ENCODE measurements at regions not wholly inside any gene's neighbourhood (a gene's known extent, or its start where the extent isn't known, plus 50 kb on each side); places are given as distances from the start of the nearest gene placed in this dataset.
"Not testable (repeated sequence)": the region's sequence is repeated elsewhere in the genome, so short reads cannot be mapped to it uniquely, and the experiment has no call there.

DNA sequence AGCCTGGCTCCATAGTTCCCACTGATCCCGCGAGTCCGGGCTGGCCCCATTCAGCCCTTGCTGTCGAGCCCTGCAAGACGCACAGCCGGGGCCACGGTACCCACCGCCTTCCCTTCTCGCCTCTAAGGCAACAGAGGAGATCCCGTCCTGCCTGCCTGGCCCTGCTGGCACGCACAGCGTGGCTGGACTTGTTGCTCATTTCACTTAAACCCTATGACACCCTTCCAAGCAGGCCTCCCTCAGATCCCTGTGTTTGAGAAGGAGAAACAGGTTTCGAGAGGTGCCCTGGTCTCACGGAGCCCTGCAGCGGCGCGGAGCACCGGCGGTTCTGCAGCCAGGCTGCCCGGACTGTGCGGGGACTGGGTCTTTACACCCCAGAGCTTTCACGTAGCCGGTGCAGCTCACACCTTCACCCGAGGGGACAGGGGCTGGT is 1048.4 kb downstream of the BRD1 start:
- FAIRE-seq (no peak), DNase-seq (ENCODE audit: insufficient read length, low spot score) (no peak)

DNA sequence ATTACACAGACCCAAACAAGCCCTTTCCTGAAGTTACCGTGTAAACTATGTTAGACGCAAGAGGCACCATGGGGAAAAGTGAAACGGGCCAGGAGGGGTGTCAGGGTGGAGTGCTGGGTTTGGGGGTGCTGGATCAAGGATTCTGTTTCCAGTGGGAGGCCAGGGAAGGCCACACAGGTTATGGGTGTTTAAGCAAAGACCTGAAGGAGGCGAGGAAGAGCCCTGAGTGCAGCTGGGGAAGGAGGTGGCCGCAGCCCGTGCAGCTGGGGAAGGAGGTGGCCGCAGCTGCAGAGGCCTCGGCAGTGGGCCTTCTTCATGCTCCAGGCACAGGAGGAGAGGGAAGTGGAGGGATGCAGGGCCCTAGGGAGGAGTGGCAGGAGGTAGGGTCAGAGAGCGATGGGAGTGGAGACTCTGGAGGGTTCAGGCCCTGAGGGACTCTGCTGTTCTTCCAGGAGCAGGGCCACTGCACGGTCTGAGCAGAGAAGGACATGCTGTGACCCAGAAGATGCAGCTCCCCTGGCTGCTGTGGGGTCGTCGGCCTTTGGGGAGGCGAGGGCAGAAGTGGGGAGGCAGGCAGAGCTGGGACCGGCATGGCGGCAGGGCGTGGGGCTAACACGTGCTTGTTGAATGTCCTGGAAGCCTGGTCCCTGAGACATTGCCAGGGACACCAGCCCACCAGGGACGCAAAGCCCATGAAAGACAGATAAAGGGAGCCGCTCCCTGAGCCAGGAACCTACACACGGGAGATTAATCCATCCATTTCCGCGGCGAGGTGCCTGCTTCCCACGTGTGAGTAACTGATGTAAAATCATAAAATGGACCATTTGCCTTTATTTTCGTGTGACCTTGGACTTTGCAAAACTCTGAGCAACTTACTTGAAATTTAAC is 1049.1 kb downstream of the BRD1 start:
- DNase-seq (ENCODE audit: insufficient read length, low spot score), result no peak
- no peak for FAIRE-seq

DNA sequence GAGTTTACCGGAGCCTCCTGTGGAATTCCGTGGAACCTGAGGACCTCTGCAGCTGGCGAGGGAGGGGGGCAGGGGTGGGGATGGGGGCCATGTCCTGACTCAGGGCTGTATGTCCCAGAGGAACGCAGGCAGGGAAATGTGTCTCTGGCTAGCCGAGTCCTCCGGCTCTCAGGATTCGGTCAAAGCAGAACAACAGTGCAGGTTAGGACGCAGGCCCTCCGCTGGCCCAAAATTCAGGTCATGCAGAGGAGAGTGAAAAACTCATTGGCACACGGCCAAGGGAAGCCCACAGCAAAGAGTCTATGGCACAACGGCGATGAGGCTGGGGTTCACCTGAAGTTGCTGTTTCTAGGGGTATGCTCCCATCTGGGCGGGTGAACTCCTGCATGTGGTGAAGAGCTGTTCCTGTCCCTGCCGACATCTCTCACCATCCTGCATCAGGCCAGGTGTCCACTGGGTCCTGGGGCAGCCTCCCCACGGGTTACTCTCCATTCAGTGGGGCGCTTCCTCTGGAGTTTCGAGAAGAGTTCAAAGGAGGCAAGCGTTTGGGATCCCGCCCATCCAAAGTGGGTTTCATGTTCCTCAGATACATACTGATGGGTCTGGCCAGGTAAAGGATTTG is 1055.3 kb downstream of the BRD1 start:
- no peak for FAIRE-seq

DNA sequence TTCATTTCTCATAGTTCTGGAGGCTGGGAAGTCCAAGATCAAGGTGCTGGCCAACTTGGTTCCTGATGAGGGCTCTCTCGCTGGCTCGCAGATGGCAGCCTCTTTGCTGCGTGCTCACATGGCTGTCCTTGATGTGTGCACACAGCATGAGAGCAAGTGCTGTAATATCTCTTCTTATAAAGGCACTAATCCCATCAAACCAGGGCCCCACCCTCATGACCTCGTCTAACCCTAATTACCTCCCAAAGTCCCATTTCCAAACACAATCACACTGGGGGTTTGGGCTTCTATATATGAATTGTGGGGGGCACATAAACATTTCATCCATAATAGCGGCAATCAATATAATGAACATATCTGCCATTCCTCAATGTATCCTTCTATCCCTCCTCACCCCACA is 1062.1 kb downstream of the BRD1 start:
- no peak for DNase-seq (ENCODE audit: insufficient read length, low spot score)
- FAIRE-seq, result no peak

More for the DNA sequence above, 1055.3 kb downstream of the BRD1 start:
- DNase-seq (ENCODE audit: insufficient read length, low spot score), result no peak

DNA sequence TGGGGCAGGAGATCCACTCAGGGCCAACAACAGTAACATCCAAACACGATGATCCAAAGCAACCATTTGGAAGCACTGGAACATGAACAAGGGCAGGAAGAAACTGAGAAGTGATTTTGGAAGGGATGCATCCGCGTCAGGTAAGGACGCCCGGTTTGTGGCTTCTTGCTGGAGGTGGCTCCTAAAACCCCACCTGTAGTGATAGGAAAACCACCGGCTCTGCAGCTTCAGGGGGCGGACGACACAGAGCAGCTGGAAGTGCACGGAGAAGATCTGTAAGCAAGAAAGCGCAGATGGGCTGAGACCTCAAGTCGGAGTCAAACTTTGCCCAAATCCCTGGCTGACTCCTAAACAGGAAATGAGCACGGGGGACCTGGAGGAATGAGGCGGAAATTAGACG is 1066.1 kb downstream of the BRD1 start:
- DNase-seq (ENCODE audit: insufficient read length, low spot score) (no peak), FAIRE-seq (no peak)

DNA sequence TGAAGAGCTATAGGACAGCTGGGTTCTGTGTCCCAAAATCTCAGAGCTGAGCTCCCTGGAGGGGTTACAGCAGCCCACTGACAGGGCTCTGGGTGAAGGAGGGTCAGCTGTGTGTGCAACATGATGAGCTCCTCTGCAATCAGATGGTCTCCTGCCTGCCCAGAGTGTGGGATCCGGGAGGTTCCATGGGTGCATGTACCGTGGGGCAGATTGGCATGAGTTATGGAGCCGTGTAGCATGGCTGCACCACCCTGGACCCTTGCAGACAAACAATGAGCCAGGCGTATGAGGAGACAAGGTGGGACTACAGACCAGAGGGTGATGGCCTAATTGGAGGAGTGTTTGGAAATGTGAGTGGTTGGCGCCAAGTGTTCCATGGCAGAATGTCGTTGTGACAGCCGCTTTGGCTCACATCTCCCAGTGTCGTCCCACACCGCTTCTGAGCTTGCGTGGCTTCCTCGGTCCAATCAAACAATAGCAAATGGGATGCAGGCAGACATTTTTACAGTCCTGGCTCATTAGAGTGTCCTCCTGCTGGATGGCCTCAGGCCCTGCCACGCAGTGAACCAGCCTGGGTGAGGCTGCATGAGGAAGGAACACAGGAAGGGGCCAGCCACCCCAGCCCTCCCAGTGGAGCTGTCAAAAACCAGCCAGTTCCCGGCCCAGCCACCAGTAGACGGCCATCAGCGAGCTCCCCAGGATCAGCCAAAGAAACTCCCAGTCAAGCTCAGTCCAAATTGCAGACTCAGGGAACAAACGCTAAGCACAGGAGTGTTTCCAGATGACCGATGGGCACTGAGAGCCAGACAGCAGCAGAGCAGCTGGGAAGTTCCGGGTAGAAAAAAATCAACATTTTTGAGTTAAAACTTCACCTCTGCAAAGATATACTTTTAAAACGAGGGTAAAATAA is 1066.9 kb downstream of the BRD1 start:
- no peak for FAIRE-seq
- DNase-seq (ENCODE audit: insufficient read length, low spot score), result no peak

DNA sequence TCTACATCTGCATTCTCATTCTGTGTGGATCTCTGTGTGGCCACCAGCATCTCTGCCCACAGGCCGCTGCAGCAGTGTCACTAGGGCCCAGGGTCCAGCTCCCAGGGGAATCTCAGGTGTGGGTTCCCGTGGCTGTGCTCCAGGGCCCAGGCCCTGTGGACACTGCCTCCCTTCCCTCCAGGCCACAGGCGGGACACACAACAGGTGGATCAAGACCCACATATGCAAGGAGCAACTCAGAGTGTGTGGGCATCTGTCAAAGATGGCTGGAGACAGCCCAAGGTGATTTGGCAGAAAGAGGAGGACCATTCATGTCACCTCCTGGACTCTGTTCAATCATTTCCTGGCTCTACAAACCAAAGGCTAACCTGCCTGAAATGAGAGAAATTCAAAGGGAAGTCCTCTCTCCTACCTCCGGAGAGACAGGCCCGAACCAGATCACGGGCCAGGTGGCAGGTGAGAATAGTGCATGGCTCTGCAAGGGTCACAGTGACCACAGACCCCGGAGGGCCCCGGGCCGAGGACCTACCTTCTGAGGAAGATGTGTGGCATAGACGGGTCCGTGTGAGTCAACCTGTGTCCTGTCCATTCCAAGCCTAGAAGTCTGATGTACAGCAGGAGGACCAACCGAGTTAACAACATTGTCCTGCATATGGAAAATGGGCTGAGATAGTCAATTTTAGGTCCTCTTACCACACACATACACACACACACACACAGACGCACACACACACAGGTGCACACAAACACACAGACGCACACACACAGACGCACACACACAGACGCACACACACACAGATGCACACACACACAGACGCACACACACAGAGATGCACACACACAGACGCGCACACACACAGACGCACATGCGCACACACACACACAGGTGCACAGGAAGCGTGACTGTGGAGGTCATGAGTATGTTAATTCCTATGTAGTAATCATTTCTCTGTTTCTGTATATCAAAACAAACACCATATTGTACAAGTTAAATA is 1068.5 kb downstream of the BRD1 start:
- DNase-seq (ENCODE audit: insufficient read length, low spot score) (no peak), FAIRE-seq (no peak)

DNA sequence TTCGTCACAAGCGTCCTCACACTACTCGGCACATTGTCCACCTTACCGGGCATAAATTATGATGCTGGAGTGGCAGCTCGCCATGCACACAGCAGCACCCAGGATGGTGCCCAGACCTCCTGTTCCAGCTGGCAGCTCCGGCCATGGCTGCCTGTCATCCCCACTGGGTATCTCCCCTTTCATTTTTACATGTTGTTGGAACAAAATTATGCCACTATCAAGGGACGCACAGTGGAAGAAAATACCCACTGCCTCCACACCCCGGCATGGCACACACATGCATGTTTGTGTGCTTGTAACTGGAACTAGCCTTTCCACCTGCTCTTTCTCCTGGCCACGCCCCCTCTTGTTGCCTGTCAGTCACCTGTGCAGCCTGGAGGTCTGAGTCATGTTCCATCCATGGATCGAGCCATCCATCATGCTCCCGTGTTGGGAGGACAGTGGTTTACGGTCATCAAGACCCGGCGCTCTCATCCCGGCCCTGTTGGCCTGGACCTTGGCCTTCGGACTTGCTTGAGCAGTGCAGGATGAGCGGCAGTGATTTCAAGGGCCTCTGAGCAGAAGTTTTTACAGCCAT is 1069.6 kb downstream of the BRD1 start:
- DNase-seq (ENCODE audit: insufficient read length, low spot score) (no peak), FAIRE-seq (no peak)

DNA sequence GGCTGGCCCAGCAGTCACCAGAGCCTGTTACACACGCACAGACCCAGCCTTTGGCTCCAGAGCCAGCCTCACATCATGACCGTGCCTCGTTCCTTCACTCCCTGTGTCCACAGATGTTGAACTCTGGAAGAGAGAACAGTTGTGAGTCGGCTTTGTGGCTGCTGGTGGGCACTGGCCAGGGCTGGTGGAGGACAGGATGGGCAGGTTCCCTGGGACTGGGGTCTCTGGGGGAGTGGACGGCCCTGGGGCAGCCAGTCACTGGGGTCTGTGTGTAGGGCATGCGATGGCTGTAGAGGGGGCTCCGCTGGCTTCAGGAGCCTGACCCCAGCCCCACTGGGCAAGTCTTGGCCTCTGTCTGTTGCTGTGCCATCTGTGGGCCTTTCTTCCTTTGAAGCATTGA is 1070.1 kb downstream of the BRD1 start:
- DNase-seq (ENCODE audit: insufficient read length, low spot score), result no peak
- no peak for FAIRE-seq

DNA sequence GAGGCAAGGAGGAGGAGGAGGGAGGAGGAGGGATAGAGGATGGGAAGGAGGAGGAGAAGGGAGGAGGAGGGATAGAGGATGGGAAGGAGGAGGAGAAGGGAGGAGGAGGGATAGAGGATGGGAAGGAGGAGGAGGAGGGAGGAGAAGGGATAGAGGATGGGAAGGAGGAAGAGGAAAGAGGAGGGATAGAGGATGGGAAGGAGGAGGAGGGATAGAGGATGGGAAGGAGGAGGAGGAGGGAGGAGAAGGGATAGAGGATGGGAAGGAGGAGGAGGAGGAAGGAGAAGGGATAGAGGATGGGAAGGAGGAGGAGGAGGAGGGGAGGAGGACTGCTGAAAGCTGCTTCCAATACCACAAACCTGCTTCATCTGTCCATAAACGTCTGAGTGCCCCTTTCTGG is 1070.5 kb downstream of the BRD1 start:
- FAIRE-seq, result peak; percentile 75
- not testable (repeated sequence) for DNase-seq (ENCODE audit: insufficient read length, low spot score)

DNA sequence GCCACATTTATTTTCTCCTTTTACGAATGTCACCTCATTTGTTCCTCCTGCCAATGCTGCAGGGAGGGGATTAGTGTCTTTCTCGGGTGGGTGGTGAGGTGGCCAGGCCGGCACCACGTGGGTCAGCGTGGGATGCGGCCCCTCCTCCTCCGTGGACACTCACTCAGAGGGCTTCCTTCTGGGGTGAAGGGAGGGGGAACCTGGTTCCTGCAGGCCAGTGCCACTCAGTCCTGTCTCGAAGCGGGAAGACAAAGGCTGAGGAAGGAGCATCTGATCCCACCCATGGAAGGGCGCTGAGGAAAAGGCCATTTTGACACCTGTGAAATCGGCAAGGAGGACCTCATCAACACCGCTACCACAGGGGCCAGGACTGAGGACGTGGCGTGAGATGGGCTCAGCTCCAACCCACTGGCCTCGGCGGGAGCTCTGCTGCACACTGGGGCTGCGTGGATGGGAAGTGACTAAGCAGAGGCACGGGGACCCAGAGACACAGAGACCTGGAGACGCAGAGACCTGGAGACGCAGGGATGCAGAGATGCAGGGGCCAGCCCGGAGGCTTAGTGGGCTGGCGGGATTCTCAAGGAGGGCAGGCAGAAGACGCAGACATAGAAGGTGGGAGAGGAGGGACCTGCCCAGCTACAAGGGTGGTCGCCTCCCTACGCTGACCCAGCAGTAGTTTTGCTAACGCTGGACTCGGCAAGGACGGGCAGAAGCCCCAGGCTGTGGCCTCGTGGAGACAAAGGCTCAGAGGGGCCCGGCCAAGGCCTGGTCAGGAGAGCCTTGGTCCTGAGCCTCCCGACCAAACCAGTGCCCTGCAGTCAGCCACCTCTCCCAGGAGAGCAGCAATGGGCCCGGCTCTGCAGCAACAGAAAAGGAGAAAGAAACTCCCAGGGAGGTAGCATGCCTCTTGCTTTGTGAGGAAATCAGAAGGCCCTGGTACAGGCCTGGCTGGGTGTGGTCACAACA is 1071.2 kb downstream of the BRD1 start:
- DNase-seq (ENCODE audit: insufficient read length, low spot score) (no peak), FAIRE-seq (no peak)

DNA sequence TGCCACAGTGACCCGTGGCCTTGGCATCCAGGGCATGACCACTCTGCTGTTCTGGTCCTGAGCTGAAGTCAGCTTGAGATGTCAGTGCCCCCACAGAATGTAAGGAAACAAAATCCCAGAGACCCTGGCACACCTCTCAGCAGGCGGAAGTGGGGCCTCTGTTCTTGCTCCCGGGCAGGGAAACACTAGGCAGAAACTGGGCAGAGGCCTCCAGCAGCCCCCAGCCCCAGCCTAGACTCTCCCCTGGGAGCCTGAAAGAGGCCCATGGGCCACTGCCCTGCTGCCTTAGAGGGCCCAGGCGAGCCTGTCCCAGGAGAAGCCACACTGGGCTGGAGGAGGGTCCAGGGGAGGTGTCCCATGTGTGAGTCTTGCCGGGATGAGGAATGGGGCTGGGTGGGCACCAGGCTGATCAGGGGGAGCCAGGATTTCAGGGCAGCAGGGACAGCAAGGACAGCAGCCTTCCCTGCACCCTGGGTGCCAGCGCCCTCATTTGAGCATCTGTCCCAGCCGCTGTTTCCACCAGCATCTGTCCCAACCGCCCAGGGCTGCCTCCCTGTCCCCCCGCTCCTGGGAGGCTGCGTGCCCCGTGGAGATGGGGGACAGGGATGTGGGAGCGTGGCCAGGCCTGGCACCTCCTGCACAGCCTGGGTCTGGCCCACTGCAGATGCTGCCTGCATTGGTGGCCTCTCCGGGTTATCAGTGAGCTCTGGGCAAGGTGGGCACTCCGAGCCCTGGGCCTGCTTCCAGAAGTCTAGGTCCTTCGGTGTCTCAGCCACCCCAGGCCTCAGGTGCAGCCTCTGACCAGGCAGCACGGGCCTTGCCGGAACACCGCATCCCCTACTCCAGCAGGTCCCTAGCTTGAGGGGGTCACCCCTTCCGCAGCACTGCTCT is 1072.4 kb downstream of the BRD1 start:
- no peak for FAIRE-seq
- no peak for DNase-seq (ENCODE audit: insufficient read length, low spot score)

DNA sequence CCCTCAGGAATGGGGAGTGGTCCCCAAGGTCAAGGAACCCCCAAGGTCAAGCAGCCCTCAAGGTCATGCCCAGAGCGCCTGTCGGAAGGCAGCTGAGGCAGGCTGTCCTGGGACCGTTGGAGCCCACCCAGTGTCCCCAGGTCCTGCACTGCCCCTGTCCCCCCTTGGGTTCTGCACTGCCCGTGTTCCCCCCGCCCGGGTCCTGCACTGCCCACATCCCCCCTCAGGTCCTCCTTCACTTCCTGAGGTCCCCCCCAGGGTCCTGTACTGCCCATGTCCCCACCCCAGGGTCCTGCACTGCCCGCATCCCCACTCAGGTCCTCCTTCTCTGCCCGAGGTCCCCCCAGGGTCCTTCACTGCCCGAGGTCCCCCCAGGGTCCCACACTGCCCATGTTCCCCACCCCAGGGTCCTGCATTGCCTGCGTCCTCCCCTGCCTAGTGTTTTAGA is 1073.0 kb downstream of the BRD1 start:
- DNase-seq (ENCODE audit: insufficient read length, low spot score) (no peak), FAIRE-seq (no peak)

DNA sequence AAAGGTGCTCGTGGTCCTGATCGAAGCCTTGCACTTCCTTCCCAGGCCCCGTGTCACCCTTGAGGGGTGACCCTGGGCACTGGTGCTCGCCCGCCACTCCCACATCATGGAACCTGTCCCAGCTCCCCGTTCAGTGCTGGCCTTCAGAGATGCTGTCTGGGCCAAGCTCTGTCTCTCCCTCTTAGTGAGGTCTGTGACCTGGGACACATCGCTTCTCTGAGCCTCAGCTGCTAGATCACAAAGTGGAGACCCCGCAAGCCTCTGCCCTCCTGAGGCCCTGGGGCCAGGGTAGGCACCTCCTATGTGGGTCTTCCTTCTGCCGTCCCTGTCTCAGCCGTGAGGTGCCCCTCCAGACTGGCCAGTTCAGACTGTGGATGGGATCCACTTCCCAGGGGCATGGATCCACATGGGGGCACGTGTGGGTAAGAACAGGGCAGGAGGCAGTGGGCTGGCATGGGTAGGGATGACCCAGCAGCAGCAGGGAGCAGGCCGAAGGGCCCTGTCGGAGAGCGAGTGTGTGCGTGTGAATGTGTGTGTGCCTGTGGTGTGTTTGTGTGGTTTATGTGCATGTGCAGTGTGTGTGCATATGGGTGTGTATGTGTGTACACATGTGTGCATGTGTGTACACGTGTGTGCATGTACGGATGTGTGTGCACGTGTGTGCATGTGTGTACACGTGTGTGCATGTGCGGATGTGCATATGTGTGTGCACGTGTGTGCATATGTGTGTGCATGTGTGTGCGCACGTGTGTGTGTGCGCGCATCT is 1073.7 kb downstream of the BRD1 start:
- DNase-seq (ENCODE audit: insufficient read length, low spot score), result no peak
- FAIRE-seq, result no peak

DNA sequence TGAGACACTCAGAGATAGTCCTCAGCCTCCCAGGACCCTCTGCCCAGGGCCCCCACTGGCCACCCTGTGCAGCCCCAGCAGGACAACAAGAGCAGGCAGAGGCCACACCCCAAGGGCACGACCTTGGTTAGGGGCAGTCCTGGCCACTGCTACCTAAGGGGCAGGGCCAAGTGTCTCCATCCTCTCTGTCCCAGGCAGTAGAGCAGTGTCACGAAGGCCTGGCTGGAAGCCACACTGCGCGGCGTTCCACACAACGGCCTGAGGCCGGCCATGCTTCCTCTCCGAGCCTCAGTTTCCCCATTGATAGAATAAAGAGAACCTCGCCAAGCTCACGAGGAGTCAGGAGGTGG is 1074.3 kb downstream of the BRD1 start:
- FAIRE-seq, result no peak
- no peak for DNase-seq (ENCODE audit: insufficient read length, low spot score)

DNA sequence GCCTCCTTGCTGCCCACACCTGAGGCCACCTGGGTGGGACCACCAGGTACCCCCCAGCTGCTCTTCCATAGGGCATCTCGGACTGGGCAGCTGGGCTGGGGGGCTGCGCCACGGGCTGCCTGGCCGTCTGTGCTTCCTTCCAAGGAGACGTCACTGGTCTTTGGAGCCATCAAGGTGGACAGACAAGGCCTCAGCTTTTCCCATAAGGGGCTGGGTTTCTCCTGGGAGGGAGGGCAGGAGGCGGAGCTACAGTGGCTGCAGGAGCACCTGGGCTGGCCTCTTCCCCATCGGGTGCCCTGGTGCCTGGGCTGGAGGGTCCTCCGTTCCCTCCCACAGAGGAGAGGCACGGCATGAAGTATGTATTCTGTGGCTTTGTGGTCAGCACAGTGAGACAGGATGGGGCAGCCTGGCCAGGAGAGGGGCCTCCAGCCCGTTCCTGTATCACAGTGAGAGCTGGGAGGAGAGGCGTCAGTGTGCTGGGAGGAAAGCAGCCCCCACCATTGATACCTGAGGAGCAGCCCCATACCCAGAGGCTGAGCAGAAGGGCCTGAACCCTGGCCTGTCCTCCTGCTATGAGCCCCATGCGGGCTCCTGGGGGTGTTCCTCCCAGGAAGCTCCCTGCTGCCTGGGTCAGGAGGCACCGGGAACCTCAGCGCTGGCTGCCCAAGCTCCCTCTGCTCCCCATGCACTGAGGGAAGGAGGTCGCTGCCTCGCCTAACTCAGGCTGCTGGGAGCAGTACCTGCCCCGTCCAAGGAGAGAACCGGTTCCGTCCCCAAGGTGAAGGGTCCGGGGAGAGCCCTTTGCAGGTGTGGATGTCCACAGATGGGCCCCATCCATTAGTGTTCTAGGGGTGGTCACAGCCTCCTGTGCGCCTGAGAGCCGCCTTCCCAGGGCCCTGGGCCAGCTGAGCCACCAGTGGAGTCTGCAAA is 1075.0 kb downstream of the BRD1 start:
- FAIRE-seq, result no peak
- no peak for DNase-seq (ENCODE audit: insufficient read length, low spot score)

All from HTR-8/SVneo (cell line).